GM23248 (cell line): ENCODE measurements at regions not wholly inside any gene's neighbourhood (a gene's known extent, or its start where the extent isn't known, plus 50 kb on each side); places are given as distances from the start of the nearest gene placed in this dataset.

Experiments
- EZH2 ChIP-seq: fragments of 200-600 bp; sonication (generic); IDR thresholded peaks from 2 replicates; pipeline ENCODE4 v1.6.1; 2018; ENCODE audit warnings: antibody characterized with exemption, mild to moderate bottlenecking; ENCODE audit not compliant: insufficient read depth, poor library complexity, severe bottlenecking
- EZH2phosphoT487 ChIP-seq: fragments of 200-600 bp; sonication (generic); IDR thresholded peaks from 2 replicates; pipeline ENCODE4 v1.6.1; 2018; ENCODE audit warnings: antibody characterized with exemption, moderate library complexity, mild to moderate bottlenecking, low read depth; ENCODE audit not compliant: insufficient read depth

- TF ChIP-seq EZH2 (no peak), EZH2phosphoT487 (no peak)
These were observed 291.2 kb upstream of the HABP2 start for GRCh38 chr10:113261611-113262091.
